Sigmoid colon (tissue), 6 donors: ENCODE measurements at regions not wholly inside any gene's neighbourhood (a gene's known extent, or its start where the extent isn't known, plus 50 kb on each side); places are given as distances from the start of the nearest gene placed in this dataset.

Experiments
- DNase-seq: peaks from one replicate; pipeline ENCODE4 v3.0.0-alpha.2; 2019
- H3K27ac ChIP-seq, 4 donors: fragments of 200-600 bp; sonication (generic); one replicate each; pipeline ENCODE4 v1.5.1; 2016 to 2019; ENCODE audit warnings: mild to moderate bottlenecking in 1 of 4
- H3K27me3 ChIP-seq, 3 donors: fragments of 200-600 bp; sonication (generic); one replicate each; pipeline ENCODE4 v1.5.1; 2019; ENCODE audit warnings: mild to moderate bottlenecking in 1 of 3
- H3K36me3 ChIP-seq, 4 donors: fragments of 200-600 bp; sonication (generic); one replicate each; pipeline ENCODE4 v1.5.1; 2016 to 2019
- H3K4me1 ChIP-seq, 4 donors: fragments of 200-600 bp; sonication (generic); one replicate each; pipeline ENCODE4 v1.5.1; 2017 to 2019
- H3K4me3 ChIP-seq, 4 donors: fragments of 200-600 bp; sonication (generic); one replicate each; pipeline ENCODE4 v1.5.1; 2017 to 2019; ENCODE audit warnings: mild to moderate bottlenecking in 2 of 4, moderate library complexity in 1 of 4
- H3K9me3 ChIP-seq, 4 donors: fragments of 200-600 bp in 3 of 4; sonication (generic) in 3 of 4; one replicate each; pipeline versions ENCODE4 v1.5.1 to v1.6.1; 2013 to 2019
- CTCF ChIP-seq, 4 experiments: fragments of 450-650 bp in 3 of 4; fragments of 200-600 bp in 1 of 4; IDR thresholded peaks; one replicate each; pipeline ENCODE4 v1.5.1; 2016 to 2019; ENCODE audit warnings: antibody characterized with exemption in 4 of 4, mild to moderate bottlenecking in 3 of 4, moderate library complexity in 2 of 4
- EP300 ChIP-seq, 4 donors: sonication (generic); formaldehyde crosslinking; IDR thresholded peaks; one replicate each; pipeline ENCODE4 v1.6.1; 2017; ENCODE audit warnings: antibody characterized with exemption in 4 of 4
- POLR2A ChIP-seq, 2 donors: fragments of 450-650 bp; IDR thresholded peaks; one replicate each; pipeline ENCODE4 v1.6.1; 2016; ENCODE audit warnings: antibody characterized with exemption in 2 of 2, mild to moderate bottlenecking in 2 of 2, moderate library complexity in 2 of 2
- POLR2AphosphoS5 ChIP-seq, 4 donors: sonication (generic); formaldehyde crosslinking; IDR thresholded peaks; one replicate each; pipeline ENCODE4 v1.6.1; 2017; ENCODE audit warnings: antibody characterized with exemption in 4 of 4
- WGBS, 2 donors: extraction: QIAGEN DNeasy Blood & Tissue Kit; methylation state at CpG; one replicate each; pipeline ENCODE4 v1.1.7; 2013; 5-methylcytosine and 5-hydroxymethylcytosine counted together
- intact Hi-C: fragments of 100-400 bp; cut with DNase I; formaldehyde crosslinking; loops from one replicate; pipeline ENCODE4 v1.15.1; 2023
- donor health status: healthy with polysubstance abuse.
- donor health status: healthy.

- H3K27me3 ChIP-seq = no peaks in the 10 kb centered on the region
- 80 to 88% methylated on average over 10 of the region's 10 CpGs for WGBS, 2 donors
- no peak for TF ChIP-seq EP300 (IDR thresholded peaks at IDR 0.05)
- no peak for TF ChIP-seq CTCF (IDR thresholded peaks at IDR 0.05)
- no peak for TF ChIP-seq POLR2A (IDR thresholded peaks at IDR 0.05)
- no peak for TF ChIP-seq POLR2AphosphoS5 (IDR thresholded peaks at IDR 0.05)
- no peak overlapping the region for H3K4me3 ChIP-seq
- H3K36me3 ChIP-seq = no peaks in the 10 kb centered on the region
- intact Hi-C loops = no loop called here
- H3K4me1 ChIP-seq = no peaks in the 10 kb centered on the region
- DNase-seq = no peak
- no peaks in the 10 kb centered on the region for H3K9me3 ChIP-seq
- no peak overlapping the region for H3K27ac ChIP-seq
These were observed 1370.1 kb upstream of the RAG2 start for GRCh38 chr11:37968148-37968547.

- H3K4me3 ChIP-seq = no peak overlapping the region
- WGBS, 2 donors = 92% methylated on average over 10 of the region's 10 CpGs
- DNase-seq = no peak
- H3K27ac ChIP-seq = no peak overlapping the region
- no peaks in the 10 kb centered on the region for H3K27me3 ChIP-seq
- H3K36me3 ChIP-seq = no peaks in the 10 kb centered on the region
- no peaks in the 10 kb centered on the region for H3K9me3 ChIP-seq
- intact Hi-C loops = no loop called here
- H3K4me1 ChIP-seq = no peaks in the 10 kb centered on the region
- no peak for TF ChIP-seq POLR2AphosphoS5 (IDR thresholded peaks at IDR 0.05)
- no peak for TF ChIP-seq CTCF (IDR thresholded peaks at IDR 0.05)
- TF ChIP-seq POLR2A (IDR thresholded peaks at IDR 0.05) = no peak
- TF ChIP-seq EP300 (IDR thresholded peaks at IDR 0.05) = no peak
These were observed 1369.6 kb upstream of the RAG2 start for GRCh38 chr11:37967635-37968034.

DNA sequence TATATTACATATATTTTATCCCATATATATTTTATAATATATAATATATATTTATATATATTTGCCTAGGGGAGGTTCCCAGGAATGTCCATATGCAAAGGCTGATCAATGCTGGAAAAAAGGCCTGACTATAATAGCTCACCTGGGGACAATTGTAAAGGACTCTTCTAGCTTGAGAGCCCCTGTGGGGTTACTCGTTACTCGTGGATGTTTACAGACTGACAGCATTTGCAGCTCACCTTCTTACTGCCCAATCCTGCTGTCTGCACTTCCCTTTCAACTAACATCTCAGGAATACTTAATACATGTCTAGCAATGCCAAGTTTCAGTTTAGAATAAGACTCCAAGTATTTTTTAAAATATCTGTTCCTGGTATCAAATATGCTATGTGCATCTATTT is 1365.4 kb upstream of the RAG2 start:
- WGBS, 2 donors = 50 to 70% methylated on average over 2 of the region's 2 CpGs
- intact Hi-C loops = no loop called here

GRCh38 chr11:37957717-37958116 is 1359.7 kb upstream of the RAG2 start:
- no peak for TF ChIP-seq POLR2AphosphoS5 (IDR thresholded peaks at IDR 0.05)
- intact Hi-C loops = no loop called here
- 25 to 80% methylated on average over 1 of the region's 1 CpG for WGBS, 2 donors
- Histone ChIP-seq H3K27me3 (no peaks in the 10 kb centered on the region), H3K36me3 (no peaks in the 10 kb centered on the region), H3K9me3 (no peaks in the 10 kb centered on the region), H3K4me1 (no peaks in the 10 kb centered on the region), H3K4me3 (no peak overlapping the region), H3K27ac (no peak overlapping the region)
- DNase-seq = no peak

More for the DNA sequence above, 1365.4 kb upstream of the RAG2 start:
- Histone ChIP-seq H3K4me1 (no peaks in the 10 kb centered on the region), H3K36me3 (no peaks in the 10 kb centered on the region), H3K4me3 (no peak overlapping the region), H3K9me3 (no peaks in the 10 kb centered on the region), H3K27me3 (no peaks in the 10 kb centered on the region), H3K27ac (no peak overlapping the region)
- TF ChIP-seq POLR2AphosphoS5 (IDR thresholded peaks at IDR 0.05) = no peak
- TF ChIP-seq EP300 (IDR thresholded peaks at IDR 0.05) = no peak
- no peak for TF ChIP-seq POLR2A (IDR thresholded peaks at IDR 0.05)
- no peak for TF ChIP-seq CTCF (IDR thresholded peaks at IDR 0.05)
- no peak for DNase-seq

DNA sequence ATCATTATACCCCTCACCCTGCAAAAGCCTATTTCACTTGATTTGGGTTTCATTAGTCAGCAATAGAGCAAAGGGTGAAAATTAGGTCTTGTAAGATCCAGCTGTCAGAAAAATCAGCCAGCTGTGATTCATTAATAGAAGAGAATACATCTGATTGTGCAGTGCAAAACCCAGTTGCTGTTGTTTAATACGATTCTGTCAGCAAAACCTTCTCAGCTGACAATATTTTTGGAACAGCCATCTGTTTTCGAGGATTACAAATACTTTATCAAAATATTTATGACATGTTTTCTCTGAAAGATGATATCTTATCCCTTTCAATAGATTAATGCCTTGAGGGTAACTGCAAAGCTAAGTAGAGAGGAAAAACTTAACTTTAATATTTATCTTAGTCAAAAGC is 1354.0 kb upstream of the RAG2 start:
- H3K9me3 ChIP-seq = no peaks in the 10 kb centered on the region
- H3K4me3 ChIP-seq = no peak overlapping the region
- no peaks in the 10 kb centered on the region for H3K4me1 ChIP-seq
- 65 to 69% methylated on average over 2 of the region's 2 CpGs for WGBS, 2 donors
- H3K27ac ChIP-seq = no peak overlapping the region
- intact Hi-C loops = no loop called here
- H3K27me3 ChIP-seq = no peaks in the 10 kb centered on the region
- DNase-seq = no peak
- no peaks in the 10 kb centered on the region for H3K36me3 ChIP-seq
- TF ChIP-seq POLR2A (IDR thresholded peaks at IDR 0.05) (no peak), CTCF (IDR thresholded peaks at IDR 0.05) (no peak), POLR2AphosphoS5 (IDR thresholded peaks at IDR 0.05) (no peak), EP300 (IDR thresholded peaks at IDR 0.05) (no peak)
